ENCODE measurements at regions not wholly inside any gene's neighbourhood (a gene's known extent, or its start where the extent isn't known, plus 50 kb on each side); places are given as distances from the start of the nearest gene placed in this dataset.

- in situ Hi-C loops (cut with MboI; ENCODE audit: low pct_unique_long_range_greater_than_20kb, low sequenced_read_pairs) = no loop called here
- no peak for DNase-seq
Observed at GRCh38 chr3:130258532-130258952, 86.9 kb upstream of the COL6A5 start.

- DNase-seq = no peak
- in situ Hi-C loops (cut with MboI; ENCODE audit: low pct_unique_long_range_greater_than_20kb, low sequenced_read_pairs) = no loop called here
Observed at GRCh38 chr3:130259166-130259874, 86.2 kb upstream of the COL6A5 start.

GRCh38 chr3:130260918-130261317 lies 84.6 kb upstream of the COL6A5 start:
- DNase-seq = no peak
- in situ Hi-C loops (cut with MboI; ENCODE audit: low pct_unique_long_range_greater_than_20kb, low sequenced_read_pairs) = no loop called here

- in situ Hi-C loops (cut with MboI; ENCODE audit: low pct_unique_long_range_greater_than_20kb, low sequenced_read_pairs) = no loop called here
- DNase-seq = no peak
Observed at GRCh38 chr3:130263708-130264107, 81.8 kb upstream of the COL6A5 start.

- in situ Hi-C loops (cut with MboI; ENCODE audit: low pct_unique_long_range_greater_than_20kb, low sequenced_read_pairs) = no loop called here
- DNase-seq = no peak
Observed at GRCh38 chr3:130266817-130267216, 78.7 kb upstream of the COL6A5 start.

- in situ Hi-C loops (cut with MboI; ENCODE audit: low pct_unique_long_range_greater_than_20kb, low sequenced_read_pairs) = no loop called here
- DNase-seq = peak; percentile 50
Observed at GRCh38 chr3:130276203-130276803, 69.2 kb upstream of the COL6A5 start.

- DNase-seq = no peak
- in situ Hi-C loops (cut with MboI; ENCODE audit: low pct_unique_long_range_greater_than_20kb, low sequenced_read_pairs) = no loop called here
Observed at GRCh38 chr3:130288670-130289069, 56.8 kb upstream of the COL6A5 start.

GRCh38 chr3:130291148-130291547 lies 54.3 kb upstream of the COL6A5 start:
- no peak for DNase-seq
- in situ Hi-C loops (cut with MboI; ENCODE audit: low pct_unique_long_range_greater_than_20kb, low sequenced_read_pairs) = no loop called here

- no peak for DNase-seq
- in situ Hi-C loops (cut with MboI; ENCODE audit: low pct_unique_long_range_greater_than_20kb, low sequenced_read_pairs) = no loop called here
Observed at GRCh38 chr3:130293247-130293646, 52.2 kb upstream of the COL6A5 start.

Data from KBM-7 (cell line).